Jurkat, Clone E6-1 (cell line): ENCODE measurements at regions not wholly inside any gene's neighbourhood (a gene's known extent, or its start where the extent isn't known, plus 50 kb on each side); places are given as distances from the start of the nearest gene placed in this dataset.

Experiments used
- DNase-seq: peaks from one replicate; pipeline ENCODE4 v3.0.0-alpha.2; 2011; ENCODE audit warnings: low read depth, low spot score
- H3K4me3 ChIP-seq: 2 replicates; pipeline ENCODE4 v1.5.1; 2011; ENCODE audit warnings: mild to moderate bottlenecking, low read length, control low read depth, moderate library complexity

DNA sequence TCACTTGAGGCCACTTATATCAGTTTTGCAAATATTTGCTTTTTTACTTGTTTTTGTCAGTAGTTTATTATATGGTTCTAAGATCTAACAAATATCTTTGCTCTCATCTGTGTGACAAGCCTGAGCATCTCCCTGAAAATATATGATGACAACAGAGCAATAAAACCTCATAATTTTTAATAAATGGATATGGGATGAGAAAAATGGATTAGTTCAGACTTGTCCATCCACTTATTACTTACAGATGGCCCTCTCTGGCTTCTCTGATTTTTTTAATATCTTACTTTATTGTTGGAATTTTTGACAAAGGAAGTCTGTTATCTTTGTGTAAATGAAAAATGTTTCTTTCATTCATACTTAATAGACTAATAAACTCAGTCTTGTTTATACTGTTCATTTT lies 491.4 kb upstream of the RAG2 start:
- DNase-seq, result no peak
- H3K4me3 ChIP-seq, result no peak overlapping the region

- H3K4me3 ChIP-seq, result no peak overlapping the region
- no peak for DNase-seq
These were observed 490.5 kb upstream of the RAG2 start for GRCh38 chr11:37088573-37088910.

DNA sequence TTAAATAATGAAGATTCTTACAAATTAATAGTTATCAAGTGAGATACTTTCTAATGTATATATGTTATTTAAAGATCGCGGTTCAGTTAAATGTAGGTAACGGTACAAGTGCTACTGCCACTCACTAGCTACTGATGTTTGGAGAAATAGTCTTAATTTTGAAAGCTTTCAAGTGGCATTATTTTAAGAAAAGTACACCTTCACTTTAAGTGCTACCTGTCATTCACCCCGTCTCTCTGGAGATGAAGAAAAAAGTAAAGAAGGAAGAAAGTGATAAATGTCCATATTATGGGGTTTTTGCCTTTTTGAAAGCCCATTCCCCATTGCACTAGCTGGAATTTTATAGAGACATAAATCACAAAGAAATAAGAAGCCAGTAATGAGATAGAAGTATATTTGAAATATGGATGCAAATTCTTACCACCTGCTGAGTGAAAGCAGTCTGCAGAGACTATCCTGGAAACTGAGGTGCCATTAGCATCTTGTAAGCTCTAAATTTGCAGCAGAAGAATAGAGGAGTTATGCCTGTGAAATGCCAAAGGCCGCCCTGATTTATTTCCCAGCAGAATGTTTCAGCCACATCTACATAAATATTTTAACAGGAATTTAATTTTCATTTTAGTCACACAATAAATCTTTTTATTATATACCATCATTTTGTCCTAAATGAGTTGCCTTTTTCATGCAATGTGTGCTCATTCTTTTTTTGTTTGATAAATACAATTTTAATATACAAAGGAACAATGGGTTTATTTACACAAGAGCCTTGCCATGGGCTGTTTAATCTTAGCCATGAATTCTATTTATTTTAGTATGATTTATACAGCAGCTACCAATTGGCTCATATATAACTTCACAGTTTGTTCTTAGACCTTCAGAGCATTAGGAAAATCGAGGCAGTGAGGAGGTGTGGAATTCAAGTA lies 489.9 kb upstream of the RAG2 start:
- DNase-seq, result no peak
- no peak overlapping the region for H3K4me3 ChIP-seq

GRCh38 chr11:37078521-37078920 lies 480.5 kb upstream of the RAG2 start:
- no peak for DNase-seq
- H3K4me3 ChIP-seq, result no peak overlapping the region

GRCh38 chr11:37076866-37077265 lies 478.8 kb upstream of the RAG2 start:
- DNase-seq, result no peak

DNA sequence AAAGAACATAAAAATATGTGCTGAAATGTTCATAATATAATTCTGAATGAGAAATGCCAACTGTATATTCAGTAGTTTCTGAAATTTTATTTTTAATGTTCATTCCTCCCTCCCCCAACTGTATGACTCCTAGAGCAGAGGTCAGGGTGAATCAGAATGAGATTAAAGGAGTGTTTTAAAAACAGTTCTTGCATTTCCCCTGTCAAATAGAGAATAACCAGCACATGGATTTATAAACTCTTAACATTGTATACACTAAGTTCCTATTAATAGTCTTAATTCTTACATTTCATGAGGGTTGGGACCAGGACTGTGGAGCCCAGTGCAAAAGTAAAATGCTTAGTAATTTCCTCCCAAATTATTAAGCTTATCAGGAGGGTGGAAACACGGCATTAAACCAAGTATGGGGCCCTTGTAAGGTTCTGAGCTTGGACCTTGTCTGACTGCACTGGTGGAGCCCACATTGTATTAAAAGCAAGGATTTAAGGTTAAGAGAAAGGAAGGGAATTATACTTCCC lies 474.6 kb upstream of the RAG2 start:
- H3K4me3 ChIP-seq, result no peak overlapping the region
- no peak for DNase-seq

More at GRCh38 chr11:37076866-37077265, 478.8 kb upstream of the RAG2 start:
- no peak overlapping the region for H3K4me3 ChIP-seq

DNA sequence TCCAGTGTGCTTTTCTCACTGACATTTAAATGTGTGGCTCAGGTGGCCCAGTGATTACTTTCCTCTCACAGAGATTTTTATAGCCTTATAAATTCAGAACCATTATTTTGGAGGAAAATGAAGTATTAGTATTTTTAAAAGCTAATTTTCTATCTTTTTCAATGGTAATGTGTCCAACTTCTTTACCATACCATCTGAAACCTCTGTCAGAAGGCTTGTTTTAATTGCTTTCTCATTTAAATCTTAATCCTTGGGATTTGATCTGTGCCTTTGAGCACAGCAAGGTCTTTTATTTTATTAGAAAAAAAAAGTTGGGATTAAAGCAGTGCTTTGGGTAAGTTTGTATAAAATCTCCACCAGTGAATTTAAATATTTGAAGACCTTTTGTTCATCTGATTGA lies 452.3 kb upstream of the RAG2 start:
- no peak for DNase-seq
- H3K4me3 ChIP-seq, result no peak overlapping the region

DNA sequence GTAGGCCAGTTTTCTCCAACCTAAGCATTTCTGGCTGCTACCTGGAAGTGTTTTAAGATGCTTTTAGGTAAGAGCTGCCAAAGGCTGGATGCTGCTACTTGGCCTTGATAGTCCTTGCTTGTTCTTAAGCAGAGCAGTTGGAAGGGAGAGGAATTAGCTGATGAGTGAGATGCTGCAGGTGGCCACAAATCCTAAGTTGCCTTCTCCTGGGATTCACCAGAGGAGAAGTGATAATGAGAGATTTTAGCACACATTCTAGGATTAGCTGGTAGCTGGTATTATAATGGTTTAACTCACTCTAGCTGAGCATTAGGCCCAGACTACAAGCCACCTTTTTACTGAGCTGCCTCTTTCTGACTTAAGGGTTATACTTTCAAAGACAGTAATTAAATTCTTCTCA lies 442.9 kb upstream of the RAG2 start:
- no peak overlapping the region for H3K4me3 ChIP-seq

GRCh38 chr11:37038911-37039310 lies 440.9 kb upstream of the RAG2 start:
- no peak overlapping the region for H3K4me3 ChIP-seq
- no peak for DNase-seq

More for the DNA sequence above, 442.9 kb upstream of the RAG2 start:
- no peak for DNase-seq

DNA sequence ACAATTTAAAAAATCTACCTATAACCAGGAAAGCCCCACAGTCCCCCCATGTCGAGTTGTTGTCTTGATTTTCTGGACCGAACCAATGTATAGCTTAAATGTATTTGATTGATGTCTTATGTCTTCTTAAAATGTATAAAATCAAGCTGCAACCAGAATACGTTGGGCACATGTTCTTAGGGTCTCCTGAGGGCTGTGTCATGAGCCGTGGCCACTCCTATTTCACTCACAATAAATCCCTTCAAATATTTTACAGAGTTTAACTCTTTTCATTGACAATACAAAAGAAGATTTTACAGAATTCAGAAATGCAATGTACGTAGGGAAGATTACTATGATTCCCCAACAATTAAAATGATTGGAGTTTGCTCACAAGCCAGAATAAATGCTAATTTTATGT lies 428.7 kb upstream of the RAG2 start:
- DNase-seq, result no peak
- H3K4me3 ChIP-seq, result no peak overlapping the region

GRCh38 chr11:37026326-37026725 lies 428.3 kb upstream of the RAG2 start:
- DNase-seq, result no peak
- no peak overlapping the region for H3K4me3 ChIP-seq

- DNase-seq, result no peak
- H3K4me3 ChIP-seq, result no peak overlapping the region
These were observed 408.5 kb upstream of the RAG2 start for GRCh38 chr11:37006563-37006962.

DNA sequence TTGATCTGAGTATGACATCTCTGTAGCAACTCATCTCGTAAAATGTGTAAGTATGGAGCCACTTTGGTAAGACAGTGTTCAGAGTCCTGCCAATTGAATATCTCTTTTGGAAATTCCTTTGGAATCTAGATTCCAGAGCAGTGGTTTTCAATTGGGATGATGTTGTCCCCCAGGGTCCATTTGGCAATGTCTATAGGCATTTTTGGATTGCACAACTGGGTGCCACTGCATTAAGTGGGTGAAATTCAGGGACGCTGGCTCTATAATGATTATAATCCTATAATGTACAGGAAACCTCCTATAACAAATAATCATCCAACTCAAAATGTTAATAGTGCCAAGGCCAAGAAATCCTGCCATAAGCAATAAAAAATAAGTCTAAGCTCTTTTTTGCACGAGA lies 404.8 kb upstream of the RAG2 start:
- DNase-seq, result no peak

DNA sequence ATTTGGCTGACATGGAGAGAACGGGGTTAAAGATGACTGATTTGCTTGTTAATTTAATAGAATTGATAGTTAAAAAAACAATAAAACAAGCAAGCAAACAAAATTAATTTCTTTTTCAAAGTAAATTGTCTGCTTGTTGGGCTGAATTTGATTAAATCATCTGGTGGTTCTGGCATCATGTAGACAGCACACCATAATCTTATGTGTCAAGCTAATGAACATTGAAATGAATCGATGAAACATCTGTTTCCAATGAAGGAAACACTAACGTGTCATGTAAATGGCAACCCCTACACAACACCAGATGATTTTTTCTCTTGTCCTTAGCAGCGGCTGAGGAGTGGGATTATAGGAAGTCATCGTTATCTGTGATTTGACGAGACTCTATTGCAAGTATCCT lies 399.6 kb upstream of the RAG2 start:
- no peak overlapping the region for H3K4me3 ChIP-seq
- DNase-seq, result no peak

More for the DNA sequence above, 404.8 kb upstream of the RAG2 start:
- no peak overlapping the region for H3K4me3 ChIP-seq

- no peak overlapping the region for H3K4me3 ChIP-seq
- DNase-seq, result no peak
These were observed 398.8 kb upstream of the RAG2 start for GRCh38 chr11:36996795-36997194.

DNA sequence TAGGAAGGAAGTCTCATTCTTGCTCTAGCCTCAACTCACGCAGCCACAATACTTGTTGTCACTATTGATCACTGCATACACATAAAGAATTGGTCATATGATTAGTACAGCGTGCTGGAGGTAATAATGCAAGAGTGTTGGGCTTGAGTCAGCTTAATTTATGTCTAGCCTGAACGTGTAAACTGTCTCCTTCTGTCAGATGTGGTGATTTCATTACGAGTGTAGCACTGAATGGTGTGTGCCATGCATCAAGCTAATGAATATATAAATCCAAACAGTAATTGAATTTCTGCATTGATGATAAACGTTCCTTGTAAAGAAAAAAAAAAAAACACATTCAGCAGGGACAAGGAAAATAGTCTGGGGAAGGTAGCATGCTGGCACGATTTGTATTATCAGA lies 396.2 kb upstream of the RAG2 start:
- no peak overlapping the region for H3K4me3 ChIP-seq
- no peak for DNase-seq

DNA sequence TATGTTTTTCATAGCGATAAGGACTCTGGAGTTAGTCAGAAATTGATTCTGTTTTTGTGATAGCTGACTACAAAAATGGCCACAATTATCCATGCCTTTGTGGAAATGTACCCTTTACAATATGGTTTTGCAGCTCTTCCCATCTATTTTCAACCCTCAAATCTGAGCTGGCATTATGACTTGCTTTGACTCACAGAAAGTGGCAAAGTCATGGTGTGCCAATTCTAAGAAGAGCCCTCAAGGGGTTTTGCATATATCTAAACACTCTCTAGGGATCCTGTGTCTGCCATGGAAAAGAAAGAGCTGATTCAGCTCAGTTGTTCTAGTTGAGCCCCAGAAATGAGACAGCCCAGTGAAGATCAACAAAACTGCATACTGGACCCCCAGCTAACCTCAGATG lies 390.5 kb upstream of the RAG2 start:
- no peak for DNase-seq
- no peak overlapping the region for H3K4me3 ChIP-seq

- no peak overlapping the region for H3K4me3 ChIP-seq
- no peak for DNase-seq
These were observed 387.5 kb upstream of the RAG2 start for GRCh38 chr11:36985562-36985961.

DNA sequence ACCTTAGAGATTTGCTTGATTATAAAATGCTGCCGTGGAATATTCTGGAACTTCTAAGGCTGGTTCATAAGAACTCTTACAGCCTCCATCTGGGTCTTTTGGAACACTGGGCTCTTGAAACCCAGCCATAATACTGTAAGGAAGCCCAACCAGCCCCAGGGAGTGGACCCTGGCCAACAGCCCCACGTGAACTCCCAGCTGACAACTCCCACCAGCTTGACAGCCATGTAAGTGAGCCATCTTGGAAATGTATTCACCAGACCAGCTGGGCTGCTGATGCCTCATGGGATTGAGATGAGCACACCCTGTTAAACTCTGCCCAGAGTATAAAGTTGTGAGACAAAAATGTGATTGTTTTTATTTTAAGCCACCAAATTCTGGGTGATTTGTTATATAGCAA lies 378.7 kb upstream of the RAG2 start:
- no peak for DNase-seq
- no peak overlapping the region for H3K4me3 ChIP-seq

GRCh38 chr11:36974771-36975170 lies 376.7 kb upstream of the RAG2 start:
- DNase-seq, result no peak
- no peak overlapping the region for H3K4me3 ChIP-seq

DNA sequence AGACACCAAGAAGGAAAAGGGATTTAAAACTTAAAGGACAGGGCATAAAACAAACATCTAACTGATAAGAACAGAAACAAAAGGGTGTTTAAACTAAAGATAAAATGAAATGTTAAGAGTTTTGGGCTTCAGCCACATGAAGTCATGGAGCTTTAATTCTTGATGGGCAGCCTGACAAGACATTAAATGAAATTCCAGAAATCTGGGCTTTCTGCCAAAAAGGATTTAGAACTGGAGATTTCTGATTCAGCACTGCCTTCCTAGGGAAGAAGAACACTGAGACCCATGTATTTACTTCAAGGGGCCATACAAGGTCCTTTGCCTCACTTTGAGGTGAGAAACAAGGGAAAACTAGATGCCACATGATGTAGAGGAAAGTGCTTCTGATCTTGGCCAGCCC lies 355.9 kb upstream of the RAG2 start:
- no peak overlapping the region for H3K4me3 ChIP-seq
- DNase-seq, result no peak
